SK-N-SH treated with all-trans-retinoic acid at 6 μM for 48 hours (cell line): ENCODE measurements at regions not wholly inside any gene's neighbourhood (a gene's known extent, or its start where the extent isn't known, plus 50 kb on each side); places are given as distances from the start of the nearest gene placed in this dataset.

Experiments used
- ARNTL ChIP-seq: fragments of 450-650 bp; formaldehyde crosslinking; IDR thresholded peaks from 2 replicates; pipeline ENCODE4 v1.5.0; 2020; ENCODE audit warnings: low read depth, mild to moderate bottlenecking, moderate library complexity, borderline replicate concordance
- BACH2 ChIP-seq: fragments of 250-450 bp; sonication (Bioruptor Pico); IDR thresholded peaks from 2 replicates; pipeline ENCODE4 v1.9.0; 2021; ENCODE audit warnings: mild to moderate bottlenecking, borderline replicate concordance
- CREB5 ChIP-seq: fragments of 250-450 bp; sonication (Bioruptor Pico); IDR thresholded peaks from 2 replicates; pipeline ENCODE4 v1.5.1; 2020; ENCODE audit warnings: low read depth, mild to moderate bottlenecking, moderate library complexity
- ESRRG ChIP-seq: fragments of 250-450 bp; sonication (Bioruptor Pico); IDR thresholded peaks from 2 replicates; pipeline ENCODE4 v1.6.1; 2021; ENCODE audit warnings: mild to moderate bottlenecking
- ISL1 ChIP-seq: fragments of 250-450 bp; sonication (Bioruptor Pico); IDR thresholded peaks from 2 replicates; pipeline ENCODE4 v2.1.2; 2022; ENCODE audit warnings: mild to moderate bottlenecking, moderate library complexity
- PATZ1 ChIP-seq: fragments of 250-450 bp; sonication (Bioruptor Pico); IDR thresholded peaks from 2 replicates; pipeline ENCODE4 v1.8.0; 2020; ENCODE audit warnings: mild to moderate bottlenecking, moderate library complexity, borderline replicate concordance
- PPARA ChIP-seq: fragments of 250-450 bp; sonication (Bioruptor Pico); IDR thresholded peaks from 2 replicates; pipeline ENCODE4 v1.5.0; 2020; ENCODE audit warnings: mild to moderate bottlenecking, borderline replicate concordance
- SNAI2 ChIP-seq: fragments of 250-450 bp; sonication (Bioruptor Pico); IDR thresholded peaks from 2 replicates; pipeline ENCODE4 v1.5.0; 2020; ENCODE audit warnings: mild to moderate bottlenecking, moderate library complexity
- ZFP30 ChIP-seq: fragments of 450-650 bp; formaldehyde crosslinking; IDR thresholded peaks from 2 replicates; pipeline ENCODE4 v1.5.0; 2022; ENCODE audit warnings: mild to moderate bottlenecking, moderate library complexity

GRCh38 chr2:53527056-53527455 lies 240.5 kb upstream of the CHAC2 start:
- TF ChIP-seq SNAI2 (CRISPR knock-in tag) (no peak), PATZ1 (CRISPR knock-in tag) (no peak), CREB5 (CRISPR knock-in tag) (no peak), ESRRG (CRISPR knock-in tag) (no peak), ZFP30 (no peak), ARNTL (no peak), ISL1 (CRISPR knock-in tag) (no peak), BACH2 (CRISPR knock-in tag) (no peak), PPARA (no peak)
